Colonic mucosa (tissue), 4 donors: ENCODE measurements at regions not wholly inside any gene's neighbourhood (a gene's known extent, or its start where the extent isn't known, plus 50 kb on each side); places are given as distances from the start of the nearest gene placed in this dataset.

Experiments used
- DNase-seq: peaks from one replicate; pipeline ENCODE4 v3.0.0-alpha.2; 2020
- H3K27ac ChIP-seq: fragments of 200-600 bp; one replicate; pipeline ENCODE4 v1.8.0; 2021
- H3K27me3 ChIP-seq: fragments of 200-600 bp; one replicate; pipeline ENCODE4 v1.8.0; 2021
- H3K36me3 ChIP-seq: fragments of 200-600 bp; one replicate; pipeline ENCODE4 v1.8.0; 2021
- H3K4me1 ChIP-seq: fragments of 200-600 bp; one replicate; pipeline ENCODE4 v1.8.0; 2021; ENCODE audit warnings: mild to moderate bottlenecking
- H3K4me3 ChIP-seq: fragments of 200-600 bp; one replicate; pipeline ENCODE4 v1.8.0; 2021
- H3K9ac ChIP-seq, 2 donors: one replicate each; pipeline ENCODE4 v1.7.0; 2013; ENCODE audit warnings: control low read depth in 2 of 2, low read depth in 2 of 2, low read length in 2 of 2
- H3K9me3 ChIP-seq: fragments of 200-600 bp; one replicate; pipeline ENCODE4 v1.8.0; 2021
- CTCF ChIP-seq: fragments of 200-600 bp; IDR thresholded peaks from one replicate; pipeline ENCODE4 v1.8.0; 2022; ENCODE audit warnings: antibody characterized with exemption, mild to moderate bottlenecking
- intact Hi-C: fragments of 100-400 bp; cut with DNase I; formaldehyde crosslinking; loops from one replicate; pipeline ENCODE4 v1.14.1; 2022
- donor health status: healthy.
- donor health status: DM: no; HTN: no; CAD: no.
- donor health status: DM: no; HTN: no; CAD: no.

GRCh38 chr4:36863601-36864000 is 380.9 kb upstream of the NWD2 start:
- no peak for TF ChIP-seq CTCF

GRCh38 chr4:36870121-36870520 is 374.4 kb upstream of the NWD2 start:
- intact Hi-C loops, result no loop called here
- Histone ChIP-seq H3K27me3 (no peaks in the 10 kb centered on the region), H3K36me3 (no peaks in the 10 kb centered on the region), H3K4me1 (no peaks in the 10 kb centered on the region), H3K4me3 (no peak overlapping the region), H3K27ac (no peak overlapping the region), H3K9ac (no peak overlapping the region), H3K9me3 (no peaks in the 10 kb centered on the region)
- DNase-seq, result no peak
- TF ChIP-seq CTCF, result no peak

More at GRCh38 chr4:36863601-36864000, 380.9 kb upstream of the NWD2 start:
- Histone ChIP-seq H3K9me3 (no peaks in the 10 kb centered on the region), H3K9ac (no peak overlapping the region), H3K4me1 (no peaks in the 10 kb centered on the region), H3K27me3 (no peaks in the 10 kb centered on the region), H3K36me3 (no peaks in the 10 kb centered on the region), H3K4me3 (no peak overlapping the region), H3K27ac (no peak overlapping the region)
- no peak for DNase-seq
- intact Hi-C loops, result no loop called here

GRCh38 chr4:36872679-36873078 is 371.9 kb upstream of the NWD2 start:
- DNase-seq, result no peak
- Histone ChIP-seq H3K27ac (no peak overlapping the region), H3K36me3 (no peaks in the 10 kb centered on the region), H3K9ac (no peak overlapping the region), H3K9me3 (no peaks in the 10 kb centered on the region), H3K27me3 (no peaks in the 10 kb centered on the region), H3K4me3 (no peak overlapping the region), H3K4me1 (no peaks in the 10 kb centered on the region)
- intact Hi-C loops, result no loop called here
- no peak for TF ChIP-seq CTCF

DNA sequence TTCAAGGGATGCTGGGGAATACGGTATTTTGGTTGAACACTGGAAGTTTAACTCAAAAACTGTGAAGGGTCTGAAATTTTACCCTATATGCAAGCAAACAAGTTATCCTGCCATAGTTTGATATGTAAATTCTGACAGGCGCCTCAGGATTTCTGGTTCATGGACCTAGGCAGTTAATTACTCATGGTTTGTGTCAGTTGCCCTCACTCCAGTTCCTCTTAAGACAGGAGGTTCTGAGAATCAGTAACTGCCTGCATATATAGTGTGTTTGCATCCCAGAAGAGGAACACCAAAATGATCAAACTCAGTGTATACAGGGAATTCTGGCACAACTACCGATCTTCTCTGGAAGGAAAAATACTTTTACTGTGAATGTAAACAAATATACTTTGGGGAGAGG is 360.4 kb upstream of the NWD2 start:
- Histone ChIP-seq H3K9ac (no peak overlapping the region), H3K4me3 (no peak overlapping the region), H3K27me3 (no peaks in the 10 kb centered on the region), H3K27ac (no peak overlapping the region), H3K36me3 (no peaks in the 10 kb centered on the region), H3K9me3 (no peaks in the 10 kb centered on the region), H3K4me1 (no peaks in the 10 kb centered on the region)
- DNase-seq, result no peak
- intact Hi-C loops, result no loop called here
- TF ChIP-seq CTCF, result no peak

GRCh38 chr4:36891971-36892370 is 352.6 kb upstream of the NWD2 start:
- Histone ChIP-seq H3K27ac (no peak overlapping the region), H3K36me3 (no peaks in the 10 kb centered on the region), H3K4me1 (no peaks in the 10 kb centered on the region), H3K4me3 (no peak overlapping the region), H3K9me3 (no peaks in the 10 kb centered on the region), H3K27me3 (no peaks in the 10 kb centered on the region), H3K9ac (no peak overlapping the region)
- TF ChIP-seq CTCF, result no peak
- no peak for DNase-seq
- intact Hi-C loops, result no loop called here

DNA sequence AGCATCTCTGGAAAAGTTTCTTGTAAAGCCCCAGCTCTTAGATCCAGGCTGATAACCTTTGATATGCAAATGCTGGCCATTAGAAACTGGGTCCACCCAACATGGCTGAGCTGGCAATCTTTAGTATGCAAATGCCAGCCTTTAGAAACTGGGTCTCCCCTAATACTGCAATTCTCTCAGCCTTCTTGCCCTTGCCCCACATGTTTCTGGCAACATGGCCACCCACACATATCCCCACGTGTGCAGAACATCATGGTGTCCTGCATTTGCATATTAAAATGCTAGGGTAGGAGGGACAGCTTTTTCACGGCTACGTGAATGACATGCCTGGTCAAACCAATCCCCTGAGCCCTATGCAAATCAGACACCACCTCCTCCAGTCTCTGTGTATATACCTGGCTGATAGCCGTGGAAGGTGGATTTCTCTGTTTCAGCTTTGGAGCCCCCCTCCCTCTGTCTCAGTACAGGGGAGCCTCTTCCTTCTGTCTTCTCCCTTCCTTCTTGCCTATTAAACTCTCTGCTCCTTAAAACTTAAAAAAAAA is 344.0 kb upstream of the NWD2 start:
- Histone ChIP-seq H3K27ac (no peak overlapping the region), H3K9ac (no peak overlapping the region), H3K4me1 (no peaks in the 10 kb centered on the region), H3K36me3 (no peaks in the 10 kb centered on the region), H3K4me3 (no peak overlapping the region), H3K9me3 (no peaks in the 10 kb centered on the region), H3K27me3 (no peaks in the 10 kb centered on the region)
- TF ChIP-seq CTCF, result no peak
- intact Hi-C loops, result no loop called here
- DNase-seq, result no peak
